ENCODE measurements at regions not wholly inside any gene's neighbourhood (a gene's known extent, or its start where the extent isn't known, plus 50 kb on each side); places are given as distances from the start of the nearest gene placed in this dataset.

GRCh38 chr6:146896960-146897701 is 298.4 kb downstream of the ADGB start:
- DNase-seq: no peak
- no peak overlapping the region for H3K27ac ChIP-seq
- 74 to 79% (median 78%) methylated on average over 4 of the region's 4 CpGs for WGBS, 3 donors
- H3K9me3 ChIP-seq: no peaks in the 10 kb centered on the region
- no peaks in the 10 kb centered on the region for H3K27me3 ChIP-seq
- no peaks in the 10 kb centered on the region for H3K4me1 ChIP-seq (ENCODE audit: insufficient read depth)
- no peak overlapping the region for H3K4me3 ChIP-seq
- intact Hi-C loops (cut with DNase I): no loop called here
- no peak for TF ChIP-seq POLR2A (IDR thresholded peaks at IDR 0.05)
- no peaks in the 10 kb centered on the region for H3K36me3 ChIP-seq

- Histone ChIP-seq H3K9me3 (no peaks in the 10 kb centered on the region), H3K27me3 (no peaks in the 10 kb centered on the region), H3K4me1 (ENCODE audit: insufficient read depth) (no peaks in the 10 kb centered on the region), H3K4me3 (no peak overlapping the region), H3K36me3 (no peaks in the 10 kb centered on the region), H3K27ac (no peak overlapping the region)
- DNase-seq: no peak
- TF ChIP-seq EP300 (IDR thresholded peaks at IDR 0.05) (no peak), CTCF (IDR thresholded peaks at IDR 0.05) (no peak), POLR2A (IDR thresholded peaks at IDR 0.05) (no peak)
- 65 to 76% (median 69%) methylated on average over 6 of the region's 6 CpGs for WGBS, 3 donors
- intact Hi-C loops (cut with DNase I): no loop called here
Measured at GRCh38 chr6:146898069-146898887, 299.5 kb downstream of the ADGB start.

- WGBS, 3 donors: 73 to 80% (median 80%) methylated on average over 3 of the region's 3 CpGs
- Histone ChIP-seq H3K4me3 (no peak overlapping the region), H3K4me1 (ENCODE audit: insufficient read depth) (no peaks in the 10 kb centered on the region), H3K9me3 (no peaks in the 10 kb centered on the region), H3K36me3 (no peaks in the 10 kb centered on the region), H3K27me3 (no peaks in the 10 kb centered on the region), H3K27ac (no peak overlapping the region)
- TF ChIP-seq POLR2A (IDR thresholded peaks at IDR 0.05) (no peak), CTCF (IDR thresholded peaks at IDR 0.05) (no peak), EP300 (IDR thresholded peaks at IDR 0.05) (no peak)
- DNase-seq: no peak
- intact Hi-C loops (cut with DNase I): no loop called here
Measured at GRCh38 chr6:146898888-146899227, 300.1 kb downstream of the ADGB start.

- Histone ChIP-seq H3K4me3 (no peak overlapping the region), H3K4me1 (ENCODE audit: insufficient read depth) (no peaks in the 10 kb centered on the region), H3K9me3 (no peaks in the 10 kb centered on the region), H3K36me3 (no peaks in the 10 kb centered on the region), H3K27me3 (no peaks in the 10 kb centered on the region), H3K27ac (no peak overlapping the region)
- intact Hi-C loops (cut with DNase I): no loop called here
- no peak for DNase-seq
- WGBS, 3 donors: 84 to 88% (median 86%) methylated on average over 6 of the region's 6 CpGs
- TF ChIP-seq CTCF (IDR thresholded peaks at IDR 0.05): no peak
- no peak for TF ChIP-seq EP300 (IDR thresholded peaks at IDR 0.05)
- no peak for TF ChIP-seq POLR2A (IDR thresholded peaks at IDR 0.05)
Measured at GRCh38 chr6:146901940-146902816, 302.0 kb upstream of the STXBP5 start.

Data from ovary (tissue), 7 donors.